Ammon's horn (tissue), 1 donor: ENCODE measurements at regions not wholly inside any gene's neighbourhood (a gene's known extent, or its start where the extent isn't known, plus 50 kb on each side); places are given as distances from the start of the nearest gene placed in this dataset.

Experiments
- DNase-seq: peaks from one replicate; pipeline ENCODE4 v3.0.0-alpha.2; 2016; ENCODE audit warnings: low spot score

- DNase-seq: no peak
Observed at GRCh38 chr21:27192281-27192949, 225.5 kb upstream of the ADAMTS5 start.

- DNase-seq: no peak
Observed at GRCh38 chr21:27190601-27191000, 223.7 kb upstream of the ADAMTS5 start.

DNA sequence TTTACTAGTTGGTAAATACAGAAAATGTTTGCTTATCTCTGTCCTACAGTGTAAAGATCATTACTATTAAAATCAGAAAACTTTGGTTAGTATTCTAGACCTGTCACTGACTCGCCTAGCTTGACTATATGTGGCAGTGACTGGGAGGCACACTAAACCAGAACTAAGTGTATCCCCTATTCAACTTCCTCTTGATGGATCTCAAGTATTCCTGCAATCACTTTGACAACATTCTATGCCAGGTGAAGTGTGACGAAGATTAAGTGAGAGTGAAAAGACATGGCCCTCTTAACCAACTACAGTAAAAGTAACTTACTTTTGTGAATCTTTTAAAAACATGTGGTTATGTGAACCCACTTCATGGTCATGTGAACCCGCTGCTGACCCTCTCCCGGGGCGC is 223.0 kb upstream of the ADAMTS5 start:
- no peak for DNase-seq

- no peak for DNase-seq
Observed at GRCh38 chr21:27173053-27173452, 206.2 kb upstream of the ADAMTS5 start.

GRCh38 chr21:27171707-27172106 is 204.8 kb upstream of the ADAMTS5 start:
- DNase-seq: no peak

GRCh38 chr21:27168084-27168483 is 201.2 kb upstream of the ADAMTS5 start:
- DNase-seq: no peak

- no peak for DNase-seq
Observed at GRCh38 chr21:27164208-27165177, 197.6 kb upstream of the ADAMTS5 start.

DNA sequence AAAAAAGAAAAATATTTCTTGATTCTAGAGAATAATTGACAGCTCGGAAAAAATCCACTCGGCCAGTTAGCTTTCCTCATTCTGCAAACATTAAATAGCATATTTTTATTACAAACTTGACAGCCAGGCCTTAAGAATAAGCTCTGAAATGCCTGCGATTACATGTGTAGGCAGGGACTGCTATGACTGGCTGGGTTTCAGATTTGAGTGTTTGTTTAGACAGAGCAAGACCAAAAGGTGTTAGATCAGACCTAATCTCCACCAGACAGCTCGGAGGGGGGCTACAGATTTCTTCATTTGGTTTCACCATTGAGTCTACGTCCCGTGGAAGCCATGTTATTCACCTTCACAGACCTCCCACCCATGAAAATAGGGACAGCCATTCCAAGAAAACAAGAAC is 192.1 kb upstream of the ADAMTS5 start:
- DNase-seq: no peak

- no peak for DNase-seq
Observed at GRCh38 chr21:27157097-27157496, 190.2 kb upstream of the ADAMTS5 start.

DNA sequence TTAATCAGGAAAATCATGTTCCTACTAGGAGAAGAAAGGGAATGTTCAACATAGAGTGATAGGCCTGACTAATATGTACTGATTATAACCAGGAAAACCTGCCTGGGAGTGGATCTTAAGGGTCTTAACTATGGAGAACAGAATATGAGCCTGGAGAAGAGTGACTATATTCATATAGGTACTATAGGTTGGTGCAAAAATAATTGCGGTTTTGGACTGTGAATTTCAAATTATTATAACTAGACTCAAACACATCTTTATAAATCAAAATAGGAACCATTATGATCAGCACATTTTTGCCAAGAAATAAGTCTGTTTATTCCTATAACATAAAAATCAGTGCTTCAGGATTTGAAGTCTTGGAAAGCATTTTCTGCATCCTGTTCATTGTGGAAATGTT is 189.8 kb upstream of the ADAMTS5 start:
- no peak for DNase-seq

DNA sequence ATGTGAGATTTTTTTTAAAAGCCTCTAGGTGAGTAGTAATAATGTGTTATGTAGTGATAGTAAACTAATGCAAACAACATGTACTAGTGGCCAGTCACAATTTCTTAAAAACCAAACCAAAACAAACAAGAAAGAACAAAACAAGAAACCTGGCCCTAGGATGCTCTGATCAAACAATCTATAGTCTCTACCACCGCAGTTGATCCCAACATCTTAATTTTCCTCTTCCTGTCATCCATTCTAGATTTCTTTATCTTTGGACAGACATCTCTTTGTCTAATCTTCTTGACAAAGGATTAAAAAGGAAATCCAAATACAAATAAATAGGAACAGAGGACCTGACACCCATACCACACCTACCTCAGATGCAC is 188.2 kb upstream of the ADAMTS5 start:
- DNase-seq: no peak

DNA sequence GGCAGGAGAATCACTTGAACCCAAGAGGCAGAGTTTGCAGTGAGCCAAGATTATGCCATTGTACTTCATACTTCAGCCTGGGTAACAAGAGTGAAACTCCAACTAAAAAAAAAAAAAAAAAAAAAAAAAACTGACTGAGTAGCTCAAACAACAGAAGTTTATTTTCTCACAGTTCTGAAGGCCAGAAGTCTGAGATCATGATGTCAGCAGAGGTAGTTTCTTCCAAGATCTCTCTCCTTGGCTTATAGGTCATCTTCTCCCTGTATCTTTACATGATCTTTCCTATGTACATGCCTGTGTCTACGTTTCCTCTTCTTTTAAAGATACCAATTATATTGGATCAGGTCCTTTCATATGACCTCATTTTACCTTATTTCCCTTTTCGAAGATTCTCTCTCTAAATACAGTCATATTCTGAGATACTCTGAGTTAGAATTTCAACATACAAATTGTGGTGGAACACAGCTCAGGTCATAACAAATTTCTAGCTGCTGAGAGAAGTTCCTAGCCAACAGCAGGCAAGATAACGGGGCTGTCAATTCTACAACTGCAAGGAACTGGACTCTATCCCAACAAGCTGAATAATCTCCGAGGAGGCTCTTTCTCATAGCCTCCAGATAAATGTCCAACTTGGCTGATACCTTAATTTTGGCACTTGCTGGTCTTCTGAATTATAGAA is 187.7 kb upstream of the ADAMTS5 start:
- no peak for DNase-seq

GRCh38 chr21:27152996-27153395 is 186.1 kb upstream of the ADAMTS5 start:
- DNase-seq: no peak

- DNase-seq: no peak
Observed at GRCh38 chr21:27149034-27149433, 182.1 kb upstream of the ADAMTS5 start.

DNA sequence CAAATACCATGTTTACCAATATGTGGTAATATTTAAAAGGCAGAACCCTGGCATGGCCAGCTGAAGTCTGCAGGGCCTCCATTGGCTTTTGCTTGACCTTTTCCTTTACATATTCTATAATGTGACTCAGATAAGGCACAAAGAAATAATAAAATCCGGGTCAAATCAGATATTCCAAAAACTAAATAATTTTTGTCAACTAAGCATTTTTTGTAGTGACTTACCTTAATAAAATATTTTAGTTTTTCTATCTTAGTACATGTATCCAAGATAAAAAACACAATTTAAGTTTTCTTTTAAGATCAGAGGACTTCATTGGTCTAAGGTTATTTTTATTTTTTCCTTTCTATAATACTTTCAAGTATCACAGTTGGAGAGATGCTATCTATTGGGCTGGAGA is 179.4 kb upstream of the ADAMTS5 start:
- no peak for DNase-seq

GRCh38 chr21:27145134-27145798 is 178.4 kb upstream of the ADAMTS5 start:
- DNase-seq: no peak

DNA sequence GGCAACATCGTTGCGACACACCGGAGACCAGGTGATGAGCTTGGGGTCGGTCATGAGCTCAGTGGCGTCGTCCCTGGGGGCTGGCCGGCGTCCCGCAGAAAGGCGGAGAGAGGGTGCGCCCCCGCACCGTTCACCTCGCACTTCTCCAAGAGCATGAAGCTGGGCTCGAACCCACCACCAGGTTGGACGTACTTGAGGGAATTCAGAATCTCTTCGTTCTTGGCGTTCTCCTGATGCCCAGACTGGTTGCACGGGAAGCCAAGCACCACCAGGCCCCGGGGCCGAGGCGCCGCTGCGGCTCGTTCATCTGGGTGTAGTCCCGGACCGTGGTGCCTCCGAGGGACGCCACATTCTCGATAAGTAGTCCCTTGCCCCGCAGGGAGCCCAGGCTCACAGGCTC is 176.6 kb upstream of the ADAMTS5 start:
- DNase-seq: no peak

- peak; percentile 12 for DNase-seq
Observed at GRCh38 chr21:27139526-27139925, 172.6 kb upstream of the ADAMTS5 start.

DNA sequence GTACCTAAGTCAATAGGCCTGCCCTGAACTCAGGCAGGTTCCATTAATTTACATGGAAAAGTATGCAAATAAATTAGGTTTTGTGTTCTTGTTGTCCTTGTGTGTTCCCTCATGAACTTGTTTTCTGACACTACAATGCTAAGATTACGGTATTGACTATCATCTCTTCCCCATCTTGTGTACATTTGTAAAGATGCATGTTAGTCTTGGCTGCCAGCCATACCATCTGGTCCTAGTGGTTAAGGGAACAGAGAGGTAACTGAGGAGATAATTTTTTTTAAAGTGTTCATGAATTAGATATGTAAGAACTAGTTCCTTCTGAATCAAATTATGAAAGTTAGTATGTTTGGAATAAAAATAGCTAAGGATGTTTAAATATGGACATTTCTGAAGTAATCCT is 167.6 kb upstream of the ADAMTS5 start:
- DNase-seq: no peak

DNA sequence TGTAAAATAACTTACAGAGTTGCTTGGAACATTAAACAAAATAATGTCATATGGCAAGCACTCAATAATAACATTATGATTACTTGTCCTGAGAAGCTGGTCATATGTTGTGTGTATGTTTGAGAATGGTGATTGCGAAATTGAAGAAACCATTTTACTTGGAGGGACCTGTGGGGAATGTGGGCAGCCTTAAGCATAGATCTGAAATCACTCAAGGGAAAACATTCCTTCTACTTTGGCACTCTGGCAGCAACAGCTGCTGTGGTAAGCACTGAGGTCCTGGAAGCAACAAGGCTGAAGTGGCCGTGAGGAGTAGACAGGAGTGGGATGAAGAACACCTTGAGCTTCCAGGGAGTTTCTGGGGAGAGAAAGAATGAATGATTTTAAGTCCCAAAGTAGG is 165.4 kb upstream of the ADAMTS5 start:
- no peak for DNase-seq

- no peak for DNase-seq
Observed at GRCh38 chr21:27130154-27130553, 163.3 kb upstream of the ADAMTS5 start.

GRCh38 chr21:27129694-27130093 is 162.8 kb upstream of the ADAMTS5 start:
- no peak for DNase-seq
